KMS-11 (cell line): ENCODE measurements at regions not wholly inside any gene's neighbourhood (a gene's known extent, or its start where the extent isn't known, plus 50 kb on each side); places are given as distances from the start of the nearest gene placed in this dataset.
"Not testable (repeated sequence)": the region's sequence is repeated elsewhere in the genome, so short reads cannot be mapped to it uniquely, and the experiment has no call there.

Experiments
- H2AFZ ChIP-seq: fragments of 200-600 bp; sonication (generic); 2 replicates; pipeline ENCODE4 v1.6.1; 2016; ENCODE audit warnings: antibody characterized with exemption, mixed run types, low read depth
- H3K27ac ChIP-seq: fragments of 200-600 bp; sonication (generic); 2 replicates; pipeline ENCODE4 v1.6.1; 2016; ENCODE audit warnings: mild to moderate bottlenecking, mixed run types
- H3K27me3 ChIP-seq: fragments of 200-600 bp; sonication (generic); 2 replicates; pipeline ENCODE4 v1.6.1; 2017; ENCODE audit warnings: mild to moderate bottlenecking, low read depth, mixed run types, moderate library complexity; ENCODE audit not compliant: insufficient read depth
- H3K36me3 ChIP-seq: fragments of 200-600 bp; sonication (generic); 2 replicates; pipeline ENCODE4 v1.6.1; 2017; ENCODE audit warnings: mild to moderate bottlenecking, mixed run types; ENCODE audit not compliant: insufficient read depth
- H3K4me1 ChIP-seq: fragments of 200-600 bp; sonication (generic); 2 replicates; pipeline ENCODE4 v1.6.1; 2016; ENCODE audit warnings: mild to moderate bottlenecking, low read depth, mixed run types; ENCODE audit not compliant: poor library complexity, severe bottlenecking
- H3K4me2 ChIP-seq: fragments of 200-600 bp; sonication (generic); 2 replicates; pipeline ENCODE4 v1.7.0; 2016; ENCODE audit warnings: mild to moderate bottlenecking, mixed run types
- H3K4me3 ChIP-seq: fragments of 200-600 bp; sonication (generic); IDR thresholded peaks from 2 replicates; pipeline ENCODE4 v1.6.1; 2017; ENCODE audit warnings: low read depth, low read length, mixed read lengths; ENCODE audit not compliant: insufficient read depth
- H3K79me2 ChIP-seq: fragments of 200-600 bp; sonication (generic); 2 replicates; pipeline ENCODE4 v1.6.1; 2016; ENCODE audit warnings: low read depth, mixed run types; ENCODE audit not compliant: insufficient read depth
- H3K9ac ChIP-seq: fragments of 200-600 bp; sonication (generic); 2 replicates; pipeline ENCODE4 v1.6.1; 2016; ENCODE audit warnings: mild to moderate bottlenecking, mixed run types
- H4K20me1 ChIP-seq: fragments of 200-600 bp; sonication (generic); 2 replicates; pipeline ENCODE4 v1.6.1; 2016; ENCODE audit warnings: mild to moderate bottlenecking, mixed run types; ENCODE audit not compliant: insufficient read depth
- TF ChIP-seq, protein P1 (sequence below): fragments of 200-600 bp; sonication (generic); conservative IDR thresholded peaks from 2 replicates; pipeline ENCODE4 v1.6.1; 2017; ENCODE audit warnings: low read depth, mild to moderate bottlenecking, antibody characterized with exemption, low read length, moderate library complexity, mixed read lengths

DNA sequence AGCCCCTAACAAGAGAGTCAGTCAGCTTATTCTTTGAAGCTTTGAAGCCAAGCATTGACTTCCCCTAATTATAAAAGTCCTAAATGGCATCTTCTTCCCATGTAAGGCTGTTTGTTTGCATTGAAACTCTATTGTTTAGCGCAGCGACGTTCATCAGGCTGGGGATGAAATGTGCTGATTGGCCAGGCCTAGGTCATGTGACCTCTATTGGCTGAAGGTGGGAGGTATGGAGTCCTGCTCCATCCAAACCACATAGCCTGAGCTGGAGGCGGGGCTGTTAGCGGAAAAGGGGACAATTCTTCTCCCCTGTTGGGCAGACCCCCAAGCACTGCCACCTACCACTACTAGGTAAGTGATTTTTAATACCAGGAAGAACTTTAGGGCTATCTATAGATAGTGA is 145.3 kb upstream of the PRR23C start:
- no peak overlapping the region for H3K9ac ChIP-seq
- no peaks in the 10 kb centered on the region for H3K4me1 ChIP-seq
- no peak overlapping the region for H3K4me2 ChIP-seq
- H2AFZ ChIP-seq = no peak overlapping the region
- no peaks in the 10 kb centered on the region for H3K27me3 ChIP-seq
- no peaks in the 10 kb centered on the region for H4K20me1 ChIP-seq
- no peaks in the 10 kb centered on the region for H3K36me3 ChIP-seq
- H3K27ac ChIP-seq = no peak overlapping the region
- H3K4me3 ChIP-seq = no peak overlapping the region
- H3K79me2 ChIP-seq = no peaks in the 10 kb centered on the region
- TF ChIP-seq, protein P1, sequence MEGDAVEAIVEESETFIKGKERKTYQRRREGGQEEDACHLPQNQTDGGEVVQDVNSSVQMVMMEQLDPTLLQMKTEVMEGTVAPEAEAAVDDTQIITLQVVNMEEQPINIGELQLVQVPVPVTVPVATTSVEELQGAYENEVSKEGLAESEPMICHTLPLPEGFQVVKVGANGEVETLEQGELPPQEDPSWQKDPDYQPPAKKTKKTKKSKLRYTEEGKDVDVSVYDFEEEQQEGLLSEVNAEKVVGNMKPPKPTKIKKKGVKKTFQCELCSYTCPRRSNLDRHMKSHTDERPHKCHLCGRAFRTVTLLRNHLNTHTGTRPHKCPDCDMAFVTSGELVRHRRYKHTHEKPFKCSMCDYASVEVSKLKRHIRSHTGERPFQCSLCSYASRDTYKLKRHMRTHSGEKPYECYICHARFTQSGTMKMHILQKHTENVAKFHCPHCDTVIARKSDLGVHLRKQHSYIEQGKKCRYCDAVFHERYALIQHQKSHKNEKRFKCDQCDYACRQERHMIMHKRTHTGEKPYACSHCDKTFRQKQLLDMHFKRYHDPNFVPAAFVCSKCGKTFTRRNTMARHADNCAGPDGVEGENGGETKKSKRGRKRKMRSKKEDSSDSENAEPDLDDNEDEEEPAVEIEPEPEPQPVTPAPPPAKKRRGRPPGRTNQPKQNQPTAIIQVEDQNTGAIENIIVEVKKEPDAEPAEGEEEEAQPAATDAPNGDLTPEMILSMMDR = no peak

DNA sequence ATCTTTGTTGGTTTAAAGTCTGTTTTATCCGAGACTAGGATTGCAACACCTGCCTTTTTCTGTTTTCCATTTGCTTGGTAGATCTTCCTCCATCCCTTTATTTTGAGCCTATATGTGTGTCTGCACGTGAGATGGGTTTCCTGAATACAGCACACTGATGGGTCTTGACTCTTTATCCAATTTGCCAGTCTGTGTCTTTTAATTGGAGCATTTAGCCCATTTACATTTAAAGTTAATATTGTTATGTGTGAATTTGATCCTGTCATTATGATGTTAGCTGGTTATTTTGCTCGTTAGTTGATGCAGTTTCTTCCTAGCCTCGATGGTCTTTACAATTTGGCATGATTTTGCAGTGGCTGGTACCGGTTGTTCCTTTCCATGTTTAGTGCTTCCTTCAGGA is 149.4 kb upstream of the MRPS22 start:
- not testable (repeated sequence) for H2AFZ ChIP-seq, H4K20me1 ChIP-seq, H3K36me3 ChIP-seq, H3K4me3 ChIP-seq, H3K27ac ChIP-seq, H3K4me2 ChIP-seq, H3K79me2 ChIP-seq, H3K27me3 ChIP-seq, H3K9ac ChIP-seq
- H3K4me1 ChIP-seq = peaks cover 12% of the 10 kb centered on the region

DNA sequence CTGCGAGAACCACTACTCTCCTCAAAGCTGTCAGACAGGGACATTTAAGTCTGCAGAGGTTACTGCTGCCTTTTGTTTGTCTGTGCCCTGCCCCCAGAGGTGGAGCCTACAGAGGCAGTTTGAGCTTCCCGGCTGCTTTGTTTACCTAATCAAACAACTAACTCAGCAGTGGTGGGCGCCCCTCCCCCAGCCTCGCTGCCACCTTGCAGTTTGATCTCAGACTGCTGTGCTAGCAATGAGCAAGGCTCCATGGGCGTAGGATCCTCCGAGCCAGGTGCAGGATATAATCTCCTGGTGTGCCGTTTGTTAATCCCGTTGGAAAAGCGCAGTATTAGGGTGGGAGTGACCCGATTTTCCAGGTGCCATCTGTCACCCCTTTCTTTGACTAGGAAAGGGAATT is 147.7 kb upstream of the MRPS22 start:
- H3K27me3 ChIP-seq, H3K27ac ChIP-seq, H2AFZ ChIP-seq: not testable (repeated sequence)

DNA sequence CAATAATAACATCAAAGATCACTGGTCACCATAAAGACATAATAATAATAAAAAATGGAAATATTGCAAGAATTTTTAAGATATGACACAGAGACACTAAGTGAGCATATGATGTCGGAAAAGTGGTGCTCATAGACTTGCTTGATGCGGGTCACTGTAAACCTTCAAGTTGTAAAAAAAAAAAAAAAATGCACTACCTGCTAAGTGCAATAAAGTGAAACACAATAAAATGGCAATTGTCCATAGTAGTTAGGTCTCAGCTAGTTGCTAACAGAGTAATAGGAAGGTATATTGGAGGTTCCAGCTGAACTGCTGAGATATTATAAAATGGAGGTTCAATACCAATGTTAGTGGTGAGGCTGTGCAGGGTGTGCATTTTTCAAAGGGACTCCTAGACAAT is 146.6 kb upstream of the MRPS22 start:
- H3K4me2 ChIP-seq = no peak overlapping the region
- no peak overlapping the region for H3K4me3 ChIP-seq
- H3K4me1 ChIP-seq = peaks cover 39% of the 10 kb centered on the region
- no peak overlapping the region for H3K9ac ChIP-seq
- H3K27ac ChIP-seq = no peak overlapping the region
- TF ChIP-seq, protein P1 = no peak
- no peaks in the 10 kb centered on the region for H3K27me3 ChIP-seq
- H3K79me2 ChIP-seq = no peaks in the 10 kb centered on the region
- H2AFZ ChIP-seq = no peak overlapping the region
- H4K20me1 ChIP-seq = no peaks in the 10 kb centered on the region
- no peaks in the 10 kb centered on the region for H3K36me3 ChIP-seq

More for the DNA sequence above, 147.7 kb upstream of the MRPS22 start:
- H3K36me3 ChIP-seq, H3K4me3 ChIP-seq, H3K79me2 ChIP-seq, H3K4me2 ChIP-seq, H3K9ac ChIP-seq, H4K20me1 ChIP-seq: not testable (repeated sequence)
- peaks cover 29% of the 10 kb centered on the region for H3K4me1 ChIP-seq

DNA sequence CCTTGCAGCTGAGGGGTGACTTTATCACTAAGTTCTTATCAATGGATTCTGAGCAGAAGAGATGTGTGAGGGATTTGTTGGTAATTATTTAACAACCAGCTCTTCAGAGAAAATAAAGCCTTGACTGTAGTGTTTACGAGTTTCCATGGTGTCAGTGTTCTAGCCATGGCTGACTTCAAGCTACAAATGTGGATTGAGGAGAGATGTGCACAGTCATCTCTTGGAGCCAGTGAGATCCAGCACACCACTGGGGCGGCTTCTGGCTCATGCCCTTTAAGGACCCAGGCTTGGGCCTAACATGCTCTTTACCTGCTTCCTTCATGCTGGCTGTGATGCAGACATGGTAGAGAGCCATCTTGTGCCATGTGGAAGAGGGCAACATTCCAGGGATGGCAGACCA is 145.6 kb upstream of the MRPS22 start:
- Histone ChIP-seq H2AFZ (peak overlapping the region; percentile 9; the same call in 1 of the 2 replicates), H3K36me3 (no peaks in the 10 kb centered on the region), H3K27ac (no peak overlapping the region), H3K4me2 (no peak overlapping the region; the same call in 1 of the 2 replicates), H4K20me1 (no peaks in the 10 kb centered on the region), H3K4me1 (peaks cover 48% of the 10 kb centered on the region), H3K9ac (no peak overlapping the region), H3K79me2 (no peaks in the 10 kb centered on the region), H3K4me3 (no peak overlapping the region), H3K27me3 (no peaks in the 10 kb centered on the region)
- TF ChIP-seq, protein P1 = no peak
